ENCODE measurements at regions not wholly inside any gene's neighbourhood (a gene's known extent, or its start where the extent isn't known, plus 50 kb on each side); places are given as distances from the start of the nearest gene placed in this dataset.

GRCh38 chr2:133947057-133947456 lies 306.8 kb upstream of the MGAT5 start:
- no peak overlapping the region for H3K4me2 ChIP-seq
- no peaks in the 10 kb centered on the region for H3K79me2 ChIP-seq (ENCODE audit: insufficient read depth)
- H3K9ac ChIP-seq: no peak overlapping the region
- H3K9me3 ChIP-seq: no peaks in the 10 kb centered on the region
- H3K9me2 ChIP-seq: no peaks in the 10 kb centered on the region
- H4K20me1 ChIP-seq (ENCODE audit: insufficient read depth): no peaks in the 10 kb centered on the region
- no peak overlapping the region for H3K4me3 ChIP-seq (ENCODE audit: low read depth in 2 of 2, low read length in 1 of 2)
- TF ChIP-seq, protein P1, sequence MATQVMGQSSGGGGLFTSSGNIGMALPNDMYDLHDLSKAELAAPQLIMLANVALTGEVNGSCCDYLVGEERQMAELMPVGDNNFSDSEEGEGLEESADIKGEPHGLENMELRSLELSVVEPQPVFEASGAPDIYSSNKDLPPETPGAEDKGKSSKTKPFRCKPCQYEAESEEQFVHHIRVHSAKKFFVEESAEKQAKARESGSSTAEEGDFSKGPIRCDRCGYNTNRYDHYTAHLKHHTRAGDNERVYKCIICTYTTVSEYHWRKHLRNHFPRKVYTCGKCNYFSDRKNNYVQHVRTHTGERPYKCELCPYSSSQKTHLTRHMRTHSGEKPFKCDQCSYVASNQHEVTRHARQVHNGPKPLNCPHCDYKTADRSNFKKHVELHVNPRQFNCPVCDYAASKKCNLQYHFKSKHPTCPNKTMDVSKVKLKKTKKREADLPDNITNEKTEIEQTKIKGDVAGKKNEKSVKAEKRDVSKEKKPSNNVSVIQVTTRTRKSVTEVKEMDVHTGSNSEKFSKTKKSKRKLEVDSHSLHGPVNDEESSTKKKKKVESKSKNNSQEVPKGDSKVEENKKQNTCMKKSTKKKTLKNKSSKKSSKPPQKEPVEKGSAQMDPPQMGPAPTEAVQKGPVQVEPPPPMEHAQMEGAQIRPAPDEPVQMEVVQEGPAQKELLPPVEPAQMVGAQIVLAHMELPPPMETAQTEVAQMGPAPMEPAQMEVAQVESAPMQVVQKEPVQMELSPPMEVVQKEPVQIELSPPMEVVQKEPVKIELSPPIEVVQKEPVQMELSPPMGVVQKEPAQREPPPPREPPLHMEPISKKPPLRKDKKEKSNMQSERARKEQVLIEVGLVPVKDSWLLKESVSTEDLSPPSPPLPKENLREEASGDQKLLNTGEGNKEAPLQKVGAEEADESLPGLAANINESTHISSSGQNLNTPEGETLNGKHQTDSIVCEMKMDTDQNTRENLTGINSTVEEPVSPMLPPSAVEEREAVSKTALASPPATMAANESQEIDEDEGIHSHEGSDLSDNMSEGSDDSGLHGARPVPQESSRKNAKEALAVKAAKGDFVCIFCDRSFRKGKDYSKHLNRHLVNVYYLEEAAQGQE (IDR thresholded peaks at IDR 0.05; ENCODE audit: low read depth, low read length): no peak
- TF ChIP-seq MXI1 (IDR thresholded peaks at IDR 0.05; ENCODE audit: low read depth, low read length) (no peak), TCF12 (IDR thresholded peaks at IDR 0.05) (no peak), IRF3 (IDR thresholded peaks at IDR 0.05; ENCODE audit: low read depth, low read length) (no peak), FOSL2 (IDR thresholded peaks at IDR 0.05; ENCODE audit: borderline replicate concordance, low read depth) (no peak), EP300 (IDR thresholded peaks at IDR 0.05; ENCODE audit: borderline replicate concordance in 1 of 2, low read depth in 1 of 2, low read length in 1 of 2) (no peak), FOXJ3 (CRISPR knock-in tag; IDR thresholded peaks at IDR 0.05) (no peak), FOXM1 (IDR thresholded peaks at IDR 0.05; ENCODE audit: low read depth) (no peak), GATA2 (CRISPR knock-in tag; IDR thresholded peaks at IDR 0.05) (no peak), GABPA (IDR thresholded peaks at IDR 0.05; ENCODE audit: low read depth) (no peak), ELF1 (IDR thresholded peaks at IDR 0.05) (no peak), RXRA (IDR thresholded peaks at IDR 0.05; ENCODE audit: borderline replicate concordance, low read depth) (no peak), RFX5 (IDR thresholded peaks at IDR 0.05; ENCODE audit: low read length) (no peak)
- no peaks in the 10 kb centered on the region for H3K36me3 ChIP-seq (replicated peaks in 1 of 2; ENCODE audit: control insufficient read depth in 1 of 2, insufficient read depth in 2 of 2, low read length in 1 of 2)
- ChIA-PET CTCF (no interaction called here), POLR2A (no interaction called here)
- H3K4me1 ChIP-seq (ENCODE audit: control insufficient read depth in 1 of 2, insufficient read depth in 2 of 2, low read depth in 1 of 2, low read length in 1 of 2): no peaks in the 10 kb centered on the region; a peak in 1 of 4 replicates
- H3K27me3 ChIP-seq (ENCODE audit: insufficient read depth): no peaks in the 10 kb centered on the region
- no peak for DNase-seq
- 9% methylated on average over 1 of the region's 1 CpG for WGBS (ENCODE audit: low lambda C conversion rate)
- H3K27ac ChIP-seq (ENCODE audit: low read depth in 2 of 2, low read length in 1 of 2): no peak overlapping the region
- no peak overlapping the region for H2AFZ ChIP-seq (ENCODE audit: low read depth)
- no peaks in the 10 kb centered on the region for H3F3A ChIP-seq (replicated peaks; ENCODE audit: insufficient read depth)

- Histone ChIP-seq H3K4me3 (ENCODE audit: low read depth in 2 of 2, low read length in 1 of 2) (no peak overlapping the region), H3K27me3 (ENCODE audit: insufficient read depth) (no peaks in the 10 kb centered on the region), H4K20me1 (ENCODE audit: insufficient read depth) (no peaks in the 10 kb centered on the region), H3K9ac (no peak overlapping the region), H3K9me2 (no peaks in the 10 kb centered on the region), H3K4me1 (ENCODE audit: control insufficient read depth in 1 of 2, insufficient read depth in 2 of 2, low read depth in 1 of 2, low read length in 1 of 2) (no peaks in the 10 kb centered on the region; a peak in 1 of 4 replicates), H3K79me2 (ENCODE audit: insufficient read depth) (no peaks in the 10 kb centered on the region), H3K36me3 (replicated peaks in 1 of 2; ENCODE audit: control insufficient read depth in 1 of 2, insufficient read depth in 2 of 2, low read length in 1 of 2) (no peaks in the 10 kb centered on the region), H3F3A (replicated peaks; ENCODE audit: insufficient read depth) (no peaks in the 10 kb centered on the region), H3K9me3 (no peaks in the 10 kb centered on the region), H3K4me2 (no peak overlapping the region), H2AFZ (ENCODE audit: low read depth) (no peak overlapping the region), H3K27ac (ENCODE audit: low read depth in 2 of 2, low read length in 1 of 2) (no peak overlapping the region)
- DNase-seq: no peak
- ChIA-PET POLR2A (no interaction called here), CTCF (interaction anchor here (1.1 kb wide), 2 partner anchors 62 to 65 kb away, joined by 3 to 4 read pairs; no protein-coding TSS in a partner anchor)
- 21% methylated on average over 2 of the region's 2 CpGs for WGBS (ENCODE audit: low lambda C conversion rate)
- TF ChIP-seq, protein P1 (IDR thresholded peaks at IDR 0.05; ENCODE audit: low read depth, low read length): no peak
- TF ChIP-seq EZH2phosphoT487 (IDR thresholded peaks at IDR 0.05; ENCODE audit: borderline replicate concordance, low read depth) (no peak), SIN3A (IDR thresholded peaks at IDR 0.05; ENCODE audit: borderline replicate concordance, low read depth, low read length) (no peak), RFX5 (IDR thresholded peaks at IDR 0.05; ENCODE audit: low read length) (no peak), SMC3 (IDR thresholded peaks at IDR 0.05; ENCODE audit: low read depth, low read length) (no peak), CHD2 (IDR thresholded peaks at IDR 0.05; ENCODE audit: low read length, partially characterized antibody) (no peak), YY1 (IDR thresholded peaks at IDR 0.05; ENCODE audit: low read depth) (no peak), TAF1 (IDR thresholded peaks at IDR 0.05; ENCODE audit: borderline replicate concordance, low read depth, low read length) (no peak), GABPA (IDR thresholded peaks at IDR 0.05; ENCODE audit: low read depth) (no peak), JUND (IDR thresholded peaks at IDR 0.05) (no peak)
Observed at GRCh38 chr2:133948610-133949290, 305.1 kb upstream of the MGAT5 start.
